ENCODE measurements at regions not wholly inside any gene's neighbourhood (a gene's known extent, or its start where the extent isn't known, plus 50 kb on each side); places are given as distances from the start of the nearest gene placed in this dataset.

GRCh38 chr6:169942173-169942572 lies 190.8 kb downstream of the ERMARD start:
- H3K4me1 ChIP-seq (ENCODE audit: insufficient read depth, low read length) = no peaks in the 10 kb centered on the region
- DNase-seq (no peak), ATAC-seq (ENCODE audit: insufficient read depth, low read depth) (no peak)
- H3K27ac ChIP-seq (ENCODE audit: low read length) = no peak overlapping the region
- H3K79me2 ChIP-seq (ENCODE audit: insufficient read depth, low read length) = no peaks in the 10 kb centered on the region
- no peak overlapping the region for H2AFZ ChIP-seq (ENCODE audit: low read depth, low read length)
- H3K36me3 ChIP-seq (ENCODE audit: insufficient read depth, low read length) = no peaks in the 10 kb centered on the region
- no peak overlapping the region for H3K4me3 ChIP-seq (ENCODE audit: low read depth in 1 of 2, low read length in 2 of 2)
- no peaks in the 10 kb centered on the region for H3K9me3 ChIP-seq (ENCODE audit: insufficient read depth, low read length, severe bottlenecking)
- no peak overlapping the region for H3K9ac ChIP-seq (ENCODE audit: low read depth, low read length)
- no peak overlapping the region for H3K4me2 ChIP-seq (ENCODE audit: insufficient read depth, low read length)
- TF ChIP-seq CTCF (IDR thresholded peaks at IDR 0.05; ENCODE audit: borderline replicate concordance, extremely low read depth, low read length, poor library complexity, severe bottlenecking) (no peak), EZH2 (IDR thresholded peaks at IDR 0.05; ENCODE audit: borderline replicate concordance, low read depth, low read length, severe bottlenecking) (no peak)
- no peaks in the 10 kb centered on the region for H4K20me1 ChIP-seq (ENCODE audit: insufficient read depth, low read length)
- H3K27me3 ChIP-seq (ENCODE audit: insufficient read depth, low read length, poor library complexity) = no peaks in the 10 kb centered on the region

- TF ChIP-seq EZH2 (IDR thresholded peaks at IDR 0.05; ENCODE audit: borderline replicate concordance, low read depth, low read length, severe bottlenecking) (no peak), CTCF (IDR thresholded peaks at IDR 0.05; ENCODE audit: borderline replicate concordance, extremely low read depth, low read length, poor library complexity, severe bottlenecking) (no peak)
- no peak overlapping the region for H3K4me2 ChIP-seq (ENCODE audit: insufficient read depth, low read length)
- H3K36me3 ChIP-seq (ENCODE audit: insufficient read depth, low read length) = no peaks in the 10 kb centered on the region
- H3K9me3 ChIP-seq (ENCODE audit: insufficient read depth, low read length, severe bottlenecking) = no peaks in the 10 kb centered on the region
- DNase-seq (no peak), ATAC-seq (ENCODE audit: insufficient read depth, low read depth) (no peak)
- H3K4me3 ChIP-seq (ENCODE audit: low read depth in 1 of 2, low read length in 2 of 2) = no peak overlapping the region
- no peaks in the 10 kb centered on the region for H3K27me3 ChIP-seq (ENCODE audit: insufficient read depth, low read length, poor library complexity)
- H3K9ac ChIP-seq (ENCODE audit: low read depth, low read length) = no peak overlapping the region
- H3K79me2 ChIP-seq (ENCODE audit: insufficient read depth, low read length) = no peaks in the 10 kb centered on the region
- H3K27ac ChIP-seq (ENCODE audit: low read length) = no peak overlapping the region
- H4K20me1 ChIP-seq (ENCODE audit: insufficient read depth, low read length) = no peaks in the 10 kb centered on the region
- H3K4me1 ChIP-seq (ENCODE audit: insufficient read depth, low read length) = no peaks in the 10 kb centered on the region
- no peak overlapping the region for H2AFZ ChIP-seq (ENCODE audit: low read depth, low read length)
These were observed 189.3 kb downstream of the ERMARD start for GRCh38 chr6:169940481-169941271.

GRCh38 chr6:169939554-169940164 lies 188.2 kb downstream of the ERMARD start:
- DNase-seq (no peak), ATAC-seq (ENCODE audit: insufficient read depth, low read depth) (no peak)
- no peaks in the 10 kb centered on the region for H3K27me3 ChIP-seq (ENCODE audit: insufficient read depth, low read length, poor library complexity)
- no peaks in the 10 kb centered on the region for H3K79me2 ChIP-seq (ENCODE audit: insufficient read depth, low read length)
- TF ChIP-seq CTCF (IDR thresholded peaks at IDR 0.05; ENCODE audit: borderline replicate concordance, extremely low read depth, low read length, poor library complexity, severe bottlenecking) (no peak), EZH2 (IDR thresholded peaks at IDR 0.05; ENCODE audit: borderline replicate concordance, low read depth, low read length, severe bottlenecking) (no peak)
- H3K4me1 ChIP-seq (ENCODE audit: insufficient read depth, low read length) = no peaks in the 10 kb centered on the region
- H3K4me3 ChIP-seq (ENCODE audit: low read depth in 1 of 2, low read length in 2 of 2) = no peak overlapping the region
- no peaks in the 10 kb centered on the region for H3K36me3 ChIP-seq (ENCODE audit: insufficient read depth, low read length)
- H2AFZ ChIP-seq (ENCODE audit: low read depth, low read length) = no peak overlapping the region
- no peak overlapping the region for H3K4me2 ChIP-seq (ENCODE audit: insufficient read depth, low read length)
- H3K9ac ChIP-seq (ENCODE audit: low read depth, low read length) = no peak overlapping the region
- H4K20me1 ChIP-seq (ENCODE audit: insufficient read depth, low read length) = no peaks in the 10 kb centered on the region
- no peak overlapping the region for H3K27ac ChIP-seq (ENCODE audit: low read length)
- H3K9me3 ChIP-seq (ENCODE audit: insufficient read depth, low read length, severe bottlenecking) = no peaks in the 10 kb centered on the region

Data from DND-41 (cell line).